RCC 7860 (cell line): ENCODE measurements at regions not wholly inside any gene's neighbourhood (a gene's known extent, or its start where the extent isn't known, plus 50 kb on each side); places are given as distances from the start of the nearest gene placed in this dataset.
A peak's percentile ranks its signal among the peaks of the same experiment; 100 is the strongest.

Experiments
- DNase-seq: peaks from one replicate; pipeline ENCODE4 v3.0.0-alpha.2; 2015; ENCODE audit warnings: low spot score
- FAIRE-seq: peaks from 2 replicates; lab custom pipeline; 2012; peaks lifted over from hg19 to GRCh38; lab: Jason Lieb, UNC

GRCh38 chr1:56357927-56358690, 221.3 kb downstream of the PLPP3 start:
- FAIRE-seq = no peak
- no peak for DNase-seq

DNA sequence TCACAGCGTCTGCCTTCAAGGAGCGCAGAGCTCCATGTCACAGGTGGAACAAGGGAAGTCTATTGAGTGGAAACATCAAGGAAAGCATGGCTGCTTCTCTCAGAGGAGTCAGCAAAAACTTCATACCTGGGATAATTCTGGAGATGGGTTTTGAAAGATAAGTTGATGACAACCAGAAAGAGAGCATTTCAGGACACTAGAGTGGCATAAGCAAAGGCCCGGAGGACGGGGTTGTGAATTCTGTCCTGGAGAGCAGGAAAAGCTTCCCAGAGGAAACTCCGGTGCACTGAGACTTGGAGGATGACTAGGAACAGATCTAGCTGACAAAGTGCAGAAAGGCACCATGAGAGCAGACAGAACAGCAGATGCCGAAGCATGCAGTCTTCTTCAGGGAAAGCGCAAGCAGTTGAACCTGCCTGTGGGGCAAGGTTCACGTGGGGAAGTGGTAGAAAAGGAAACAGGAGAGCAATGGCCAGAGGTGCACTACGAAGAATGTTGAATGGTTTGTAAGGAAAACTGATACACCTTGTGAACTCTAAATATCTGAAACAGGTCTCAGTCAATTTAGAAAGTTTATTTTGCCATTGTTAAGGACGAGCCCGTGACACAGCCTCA, 222.9 kb downstream of the PLPP3 start:
- FAIRE-seq = no peak

GRCh38 chr1:56355918-56356317, 223.4 kb downstream of the PLPP3 start:
- FAIRE-seq (no peak), DNase-seq (no peak)

More for the DNA sequence above, 222.9 kb downstream of the PLPP3 start:
- no peak for DNase-seq

GRCh38 chr1:56355422-56355821, 223.9 kb downstream of the PLPP3 start:
- DNase-seq (no peak), FAIRE-seq (no peak)

DNA sequence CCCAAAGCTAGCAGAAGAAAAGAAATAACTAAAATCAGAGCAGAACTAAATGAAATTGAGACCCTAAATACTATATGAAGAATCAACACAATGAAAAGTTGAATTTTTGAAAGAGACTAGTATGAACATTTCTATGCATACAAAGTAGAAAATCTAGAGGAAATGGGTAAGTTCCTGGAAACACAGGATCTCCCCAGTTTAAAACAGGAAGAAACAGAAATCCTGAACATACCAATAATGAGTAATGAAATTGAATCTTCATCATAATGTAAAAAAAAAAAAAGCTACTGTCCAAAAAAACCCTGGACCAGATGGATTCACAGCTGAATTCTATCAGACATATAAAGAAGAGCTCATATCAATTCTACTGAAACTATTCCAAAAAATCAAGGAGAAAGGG, 233.5 kb downstream of the PLPP3 start:
- no peak for FAIRE-seq
- DNase-seq = no peak

- no peak for FAIRE-seq
- no peak for DNase-seq
These were observed 238.4 kb downstream of the PLPP3 start for GRCh38 chr1:56340977-56341376.

DNA sequence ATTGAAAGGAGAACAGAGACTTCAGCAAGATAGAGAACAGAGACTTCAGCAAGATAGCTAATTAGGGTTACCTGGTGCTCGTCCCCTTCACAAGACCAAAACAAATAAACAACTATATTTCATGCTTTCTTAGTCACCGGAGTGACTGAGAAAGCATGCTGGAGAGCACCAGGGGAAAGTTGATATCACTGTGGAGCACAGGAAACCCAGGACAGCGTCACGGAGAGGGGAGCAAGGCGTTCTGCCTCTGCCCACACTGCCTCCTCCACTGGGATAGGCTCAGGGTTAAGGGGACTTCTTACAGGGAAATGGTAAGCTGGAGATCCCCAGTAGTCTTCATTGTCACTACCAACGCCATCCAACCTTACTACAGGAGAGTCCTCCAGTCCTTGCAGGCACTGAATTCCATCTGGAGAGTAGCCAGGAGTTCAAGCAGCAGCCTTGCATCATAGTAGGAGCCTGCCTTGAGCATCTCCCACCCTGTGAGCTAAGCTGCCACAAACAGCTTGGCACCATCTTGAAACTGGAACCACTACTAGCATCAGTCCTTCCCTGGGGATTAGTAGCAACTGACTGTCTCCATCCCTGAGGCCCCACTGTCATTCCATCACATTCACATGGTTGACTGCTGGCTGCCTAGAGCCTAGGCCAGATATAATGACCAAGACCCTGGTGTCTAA, 239.4 kb downstream of the PLPP3 start:
- no peak for DNase-seq
- no peak for FAIRE-seq

DNA sequence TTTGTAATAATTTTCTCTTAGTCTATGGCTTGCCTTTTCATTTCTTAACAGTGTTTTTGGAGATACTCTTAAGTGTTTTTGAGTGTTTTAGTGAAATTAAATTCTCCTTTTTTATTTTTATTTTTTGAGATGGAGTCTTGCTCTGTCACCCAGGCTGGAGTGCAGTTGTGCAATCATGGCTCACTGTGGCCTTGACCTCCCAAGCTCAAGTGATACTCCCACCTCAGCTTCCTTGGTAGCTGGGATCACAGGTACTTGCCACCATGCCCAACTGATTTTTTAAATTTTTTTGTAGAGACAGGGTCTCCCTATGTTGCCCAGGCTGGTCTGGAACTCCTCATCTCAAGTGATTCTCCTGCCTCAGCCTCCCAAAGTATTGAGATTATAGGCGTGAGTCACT, 240.3 kb downstream of the PLPP3 start:
- DNase-seq = no peak
- FAIRE-seq = no peak

- no peak for FAIRE-seq
- DNase-seq = no peak
These were observed 242.4 kb downstream of the PLPP3 start for GRCh38 chr1:56336982-56337381.

DNA sequence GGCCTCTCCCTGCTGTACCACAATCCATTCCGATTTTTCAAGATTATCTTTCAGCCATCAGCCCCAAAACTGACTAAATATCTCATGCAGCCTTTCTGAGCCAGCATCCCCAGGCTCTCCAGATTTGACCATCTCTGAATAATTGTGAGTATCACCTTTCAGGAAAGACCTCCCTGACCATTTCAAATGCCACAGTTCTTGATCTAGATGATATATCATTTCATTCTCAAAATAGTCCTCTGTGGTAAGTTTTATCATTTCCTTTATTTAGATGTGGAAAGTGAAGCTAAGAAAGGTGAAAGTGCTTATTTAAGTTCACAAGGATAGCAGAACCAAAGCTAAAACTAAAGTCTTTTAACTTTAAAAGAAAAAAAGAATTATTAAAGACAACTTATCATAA, 244.0 kb downstream of the PLPP3 start:
- FAIRE-seq (no peak), DNase-seq (no peak)

DNA sequence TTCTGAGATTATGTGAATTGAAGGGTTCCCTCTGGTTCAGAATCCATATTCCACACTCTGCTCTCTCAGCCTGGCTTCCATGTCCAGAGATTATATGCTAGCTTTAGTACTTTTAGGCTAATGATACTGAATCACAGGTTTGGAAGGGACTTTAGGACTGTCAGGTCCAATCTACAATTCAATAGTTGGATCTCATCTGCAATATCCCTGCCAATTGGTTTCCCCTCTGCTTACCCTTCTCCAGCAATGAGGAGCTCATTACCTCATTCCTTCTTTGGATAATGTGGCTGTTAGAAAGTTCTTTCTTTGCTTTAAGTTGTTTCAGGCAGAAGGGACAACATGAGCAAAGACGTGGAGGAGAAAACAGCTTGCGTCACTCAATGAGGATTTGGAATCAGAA, 245.3 kb downstream of the PLPP3 start:
- no peak for FAIRE-seq
- no peak for DNase-seq

DNA sequence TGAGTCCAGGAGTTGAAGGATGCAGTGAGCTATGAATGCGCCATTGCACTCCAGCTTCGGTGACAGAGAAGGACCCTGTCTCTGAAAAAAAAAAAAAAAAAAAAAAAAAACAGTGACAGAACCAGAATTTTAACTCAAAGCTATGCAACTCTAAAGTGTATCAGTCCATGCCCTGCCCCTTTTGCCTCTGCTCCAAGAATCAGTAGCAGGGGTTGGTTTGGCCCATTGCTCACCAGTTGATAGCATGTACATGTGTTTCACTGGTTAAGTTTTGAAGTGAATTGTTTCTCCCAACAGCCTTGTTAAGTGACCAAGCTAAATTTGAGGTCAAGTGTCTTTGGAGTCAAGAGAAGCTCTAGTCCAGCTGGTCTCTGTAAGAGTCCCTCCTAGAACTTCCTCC, 245.9 kb downstream of the PLPP3 start:
- DNase-seq (no peak), FAIRE-seq (no peak)

DNA sequence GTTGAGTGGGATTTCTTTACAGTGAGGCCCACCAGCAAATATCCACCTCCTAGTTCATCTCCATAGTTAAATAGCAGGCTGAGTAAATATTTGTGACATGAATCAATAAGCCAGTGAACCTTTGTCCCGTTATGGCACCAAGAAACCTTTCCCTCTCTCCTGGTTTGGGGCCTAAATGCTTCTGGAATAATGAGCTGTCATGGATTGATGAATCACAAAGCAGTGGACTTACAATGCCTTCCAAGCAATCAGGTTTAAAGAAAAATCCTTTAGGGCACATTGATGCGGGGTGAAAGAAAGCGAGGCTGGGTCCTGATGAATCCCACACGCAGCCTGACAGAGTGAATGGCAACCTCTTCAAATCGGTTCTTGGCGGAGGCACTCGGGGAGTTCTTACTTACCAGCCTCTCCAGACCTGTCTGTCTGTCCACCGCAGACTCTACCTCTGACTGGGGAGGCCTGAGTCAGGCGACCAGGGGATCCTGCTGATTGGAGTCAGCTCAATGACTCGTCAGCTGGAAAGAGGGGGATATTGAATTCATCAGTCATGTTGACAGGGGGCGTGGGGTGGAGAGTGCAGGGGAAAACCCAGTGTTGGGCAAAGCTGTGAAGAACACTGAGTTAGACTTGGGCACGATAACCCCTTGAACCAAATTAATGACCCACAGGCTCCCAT, 247.3 kb downstream of the PLPP3 start:
- DNase-seq = peak; percentile 80
- FAIRE-seq = peak; percentile 92

DNA sequence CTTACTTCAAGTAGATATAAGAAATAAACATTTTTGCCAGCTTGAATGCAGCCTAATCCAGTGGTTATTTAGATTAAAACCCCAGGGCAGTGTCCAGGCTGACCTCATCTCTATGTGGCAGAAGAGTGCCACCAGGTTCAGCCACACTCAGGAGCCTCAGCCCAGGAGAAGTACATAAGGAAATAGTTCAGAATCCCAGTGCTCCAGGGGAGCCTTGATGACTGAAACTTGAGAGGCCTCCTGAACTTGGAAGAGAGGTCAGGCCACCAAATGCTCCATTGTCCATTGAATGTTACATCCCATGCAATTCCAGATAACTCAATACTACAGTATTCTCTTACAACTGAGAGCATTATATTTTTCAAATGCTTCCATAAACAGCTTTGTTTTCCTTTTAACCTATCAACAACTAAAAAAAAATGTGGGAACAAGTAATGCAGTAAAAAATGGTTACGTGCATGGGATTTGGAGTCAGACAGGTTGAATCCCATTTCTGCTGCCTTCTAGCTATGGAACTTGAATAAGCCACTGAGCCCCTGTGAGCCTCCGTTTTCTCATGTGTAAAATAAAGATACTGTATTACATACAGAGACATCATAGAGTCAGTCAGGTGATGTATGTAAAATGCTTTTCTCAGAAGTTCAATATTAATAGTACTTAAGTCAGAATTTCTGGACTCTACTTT, 248.0 kb downstream of the PLPP3 start:
- DNase-seq (peak; percentile 38), FAIRE-seq (peak; percentile 57)

DNA sequence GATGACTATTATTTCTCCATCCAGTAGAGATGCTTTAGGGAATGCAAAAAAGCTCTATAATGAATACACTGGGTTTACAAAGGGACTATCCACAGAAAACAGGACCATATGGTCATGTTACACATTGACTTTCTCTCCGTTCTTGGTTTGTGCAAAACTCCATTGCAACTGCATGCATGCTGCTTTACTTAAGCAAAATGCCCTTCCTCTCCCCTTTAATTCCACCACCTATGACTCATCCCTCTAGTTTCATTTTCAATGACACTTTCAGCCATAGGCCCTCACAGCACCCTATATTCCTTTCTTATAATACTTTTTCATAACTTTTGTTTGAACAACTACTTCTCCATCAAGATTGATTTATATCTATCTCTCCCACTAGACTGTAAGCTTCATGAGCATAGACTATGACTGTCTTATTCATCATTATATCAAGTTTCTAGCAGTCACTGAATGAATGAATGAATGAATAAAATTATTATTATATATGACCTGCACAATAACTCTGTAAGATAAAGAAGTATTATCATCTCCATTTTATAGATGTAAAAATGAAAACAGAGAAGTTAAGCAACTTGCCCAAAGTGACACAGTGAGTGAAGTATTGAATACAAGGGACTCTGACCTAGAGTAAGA, 248.9 kb downstream of the PLPP3 start:
- peak; percentile 80 for FAIRE-seq
- peak; percentile 22 for DNase-seq

DNA sequence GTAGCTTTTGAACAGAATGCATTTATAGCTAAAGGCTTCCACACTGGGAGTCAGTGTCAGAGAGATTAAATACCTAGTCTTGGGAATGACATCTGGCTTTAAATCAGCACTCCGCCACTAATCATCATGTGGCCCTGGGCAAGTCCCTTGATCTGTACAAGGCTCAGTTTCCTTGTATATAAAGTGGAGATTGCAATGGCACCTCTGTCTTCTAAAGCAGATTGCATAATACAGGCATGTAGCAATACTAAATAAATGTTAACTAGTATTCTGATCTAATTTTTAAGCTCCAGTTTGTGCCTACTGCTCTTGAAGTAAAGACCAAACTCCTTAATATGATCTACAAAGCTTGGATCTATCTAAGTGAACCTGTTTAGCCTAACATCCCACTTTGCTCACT, 249.4 kb downstream of the PLPP3 start:
- FAIRE-seq (no peak), DNase-seq (no peak)

- no peak for FAIRE-seq
These were observed 252.2 kb downstream of the PLPP3 start for GRCh38 chr1:56327195-56327594.

GRCh38 chr1:56326056-56326455, 253.3 kb downstream of the PLPP3 start:
- FAIRE-seq (peak; percentile 77), DNase-seq (peak; percentile 11)

More at GRCh38 chr1:56327195-56327594, 252.2 kb downstream of the PLPP3 start:
- no peak for DNase-seq

DNA sequence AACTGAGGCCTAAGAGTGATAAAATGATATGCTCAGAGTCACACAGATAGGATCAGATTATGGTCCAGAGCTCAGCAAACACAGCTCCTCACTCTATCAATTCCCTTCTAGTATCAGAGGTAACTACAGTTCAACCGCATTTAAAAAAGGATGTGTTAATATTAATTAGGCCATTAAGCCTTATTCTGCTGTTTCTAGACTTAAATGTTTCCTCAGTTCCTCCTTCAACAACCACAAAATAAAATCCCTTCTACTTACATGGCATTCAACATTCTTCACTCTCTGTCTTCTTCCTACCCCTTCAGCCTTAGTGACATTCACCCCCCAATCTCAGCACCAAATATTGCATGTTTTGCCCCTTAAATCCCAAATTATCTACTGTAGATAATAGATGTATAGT, 254.9 kb downstream of the PLPP3 start:
- FAIRE-seq = no peak
- no peak for DNase-seq

DNA sequence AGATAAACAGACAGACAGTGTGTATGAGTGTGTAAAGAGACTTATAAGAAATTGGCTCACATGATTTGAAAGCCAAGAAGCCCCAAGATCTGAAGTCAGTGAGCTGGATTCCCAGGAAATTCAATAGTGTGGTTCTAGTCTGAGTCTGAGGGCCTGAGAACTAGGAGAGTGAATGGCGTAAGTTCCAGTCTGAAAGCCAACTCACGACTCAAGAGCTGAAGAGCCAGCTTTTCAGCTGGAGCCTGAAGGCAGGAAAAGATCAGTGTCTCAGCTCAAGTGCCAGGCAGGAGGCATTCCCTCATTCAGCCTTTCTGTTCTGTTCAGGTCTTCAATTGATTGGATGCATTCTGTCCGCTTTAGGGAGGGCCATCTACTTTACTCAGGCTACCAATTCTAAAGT, 257.2 kb downstream of the PLPP3 start:
- DNase-seq (no peak), FAIRE-seq (no peak)

GRCh38 chr1:56321150-56321490, 258.2 kb downstream of the PLPP3 start:
- FAIRE-seq = no peak
- DNase-seq = no peak
